B cell (primary cell): ENCODE measurements at regions not wholly inside any gene's neighbourhood (a gene's known extent, or its start where the extent isn't known, plus 50 kb on each side); places are given as distances from the start of the nearest gene placed in this dataset.

Source experiments
- ATAC-seq: fragments of 200-7000 bp; cut with Tn5 transposase; one replicate; pipeline ENCODE4 v1.10.0; 2021; ENCODE audit warnings: low read depth, mild to moderate bottlenecking, moderate number of reproducible peaks, moderate library complexity
- CTCF ChIA-PET: fragments of 350-600 bp; sonication (Branson Sonifier 250); formaldehyde crosslinking; loops from one replicate; lab custom pipeline; 2021; ENCODE audit warnings: antibody characterized with exemption, inconsistent platforms; lab: Charles Lee
- POLR2A ChIA-PET: fragments of 350-600 bp; sonication (Branson Sonifier 250); formaldehyde crosslinking; loops from one replicate; lab custom pipeline; 2021; ENCODE audit warnings: antibody characterized with exemption; lab: Charles Lee
- DNase-seq: peaks from one replicate; pipeline ENCODE4 v3.0.0; 2013
- H2AFZ ChIP-seq: 2 replicates; pipeline ENCODE4 v1.6.1; 2012; ENCODE audit warnings: mild to moderate bottlenecking, low read depth, low read length; ENCODE audit not compliant: insufficient read depth, poor library complexity, severe bottlenecking
- H3K27ac ChIP-seq, 2 donors: 1 replicate in 1 of 2; 2 replicates in 1 of 2; pipeline ENCODE4 v1.5.1; 2012 to 2013; ENCODE audit warnings: low read length in 2 of 2, mild to moderate bottlenecking in 2 of 2, moderate library complexity in 1 of 2
- H3K27me3 ChIP-seq, 4 experiments: fragments of 200-600 bp in 1 of 4; sonication (generic) in 1 of 4; replicated peaks in 1 of 4; 1 replicate in 2 of 4; 2 replicates in 2 of 4; pipeline versions ENCODE4 v1.6.1 to v1.7.0; 2013 to 2016; ENCODE audit warnings: low read length in 3 of 4, mild to moderate bottlenecking in 2 of 4, mixed read lengths in 1 of 4, moderate library complexity in 1 of 4; ENCODE audit not compliant: insufficient read depth in 4 of 4, control insufficient read depth in 3 of 4; ENCODE audit errors: control extremely low read depth in 1 of 4
- H3K36me3 ChIP-seq, 2 experiments: replicated peaks in 1 of 2; 1 replicate in 1 of 2; 2 replicates in 1 of 2; pipeline versions ENCODE4 v1.6.1 to v1.7.1; 2013; ENCODE audit warnings: low read length in 1 of 2; ENCODE audit not compliant: insufficient read depth in 2 of 2, control insufficient read depth in 1 of 2; ENCODE audit errors: control extremely low read depth in 1 of 2, extremely low read depth in 1 of 2
- H3K4me1 ChIP-seq, 2 donors: fragments of 200-600 bp in 1 of 2; sonication (generic) in 1 of 2; 1 replicate in 1 of 2; 2 replicates in 1 of 2; pipeline versions ENCODE4 v1.5.1 to v1.6.1; 2013 to 2017; ENCODE audit warnings: low read length in 2 of 2; ENCODE audit not compliant: control insufficient read depth in 2 of 2, insufficient read depth in 2 of 2
- H3K4me2 ChIP-seq: replicated peaks from 2 replicates; pipeline ENCODE3; 2012; ENCODE audit warnings: mild to moderate bottlenecking, low read depth, low read length; ENCODE audit not compliant: poor library complexity, severe bottlenecking
- H3K4me3 ChIP-seq, 5 experiments: fragments of 200-600 bp in 1 of 5; sonication (generic) in 1 of 5; 1 replicate in 3 of 5; 2 replicates in 2 of 5; pipeline versions ENCODE4 v1.5.1 to v1.7.0; 2011 to 2016; ENCODE audit warnings: low read length in 4 of 5, mild to moderate bottlenecking in 4 of 5, low read depth in 2 of 5, control low read depth in 1 of 5, moderate library complexity in 1 of 5; ENCODE audit not compliant: insufficient read depth in 1 of 5; ENCODE audit errors: control extremely low read depth in 1 of 5, extremely low read depth in 1 of 5
- H3K79me2 ChIP-seq: fragments of 200-600 bp; sonication (generic); one replicate; pipeline ENCODE4 v1.6.0; 2016; ENCODE audit warnings: low read length; ENCODE audit not compliant: control insufficient read depth, insufficient read depth
- H3K9ac ChIP-seq: fragments of 200-600 bp; sonication (generic); 2 replicates; pipeline ENCODE4 v1.6.1; 2017; ENCODE audit warnings: mild to moderate bottlenecking, low read length, moderate library complexity
- H3K9me3 ChIP-seq, 3 donors: one replicate each; pipeline versions ENCODE4 v1.6.1 to v1.7.1; 2013; ENCODE audit warnings: low read length in 2 of 3; ENCODE audit not compliant: control insufficient read depth in 2 of 3, insufficient read depth in 1 of 3; ENCODE audit errors: control extremely low read depth in 1 of 3
- H4K20me1 ChIP-seq: 2 replicates; pipeline ENCODE4 v1.6.0; 2012; ENCODE audit warnings: mild to moderate bottlenecking, low read length; ENCODE audit not compliant: insufficient read depth, control insufficient read depth, poor library complexity, severe bottlenecking
- H3K27ac Mint-ChIP-seq: one replicate; pipeline ENCODE4 v1.8.0; 2021; ENCODE audit warnings: mixed read lengths
- H3K27me3 Mint-ChIP-seq: one replicate; pipeline ENCODE4 v1.8.0; 2021; ENCODE audit warnings: mixed read lengths
- H3K4me1 Mint-ChIP-seq: one replicate; pipeline ENCODE4 v1.8.0; 2021; ENCODE audit warnings: mixed read lengths
- H3K4me3 Mint-ChIP-seq: one replicate; pipeline ENCODE4 v1.8.0; 2021; ENCODE audit warnings: mixed read lengths
- H3K9me3 Mint-ChIP-seq: one replicate; pipeline ENCODE4 v1.8.0; 2022; ENCODE audit warnings: mixed read lengths; ENCODE audit not compliant: insufficient read depth
- CTCF ChIP-seq: fragments of 200-600 bp; IDR thresholded peaks from one replicate; pipeline ENCODE4 v1.8.0; 2022; ENCODE audit warnings: antibody characterized with exemption, mild to moderate bottlenecking
- EZH2 ChIP-seq: IDR thresholded peaks from 2 replicates; pipeline ENCODE4 v1.6.1; 2012; ENCODE audit warnings: borderline replicate concordance, low read depth, mild to moderate bottlenecking, moderate library complexity, low read length; ENCODE audit not compliant: insufficient read depth, poor library complexity, severe bottlenecking
- WGBS: methylation state at CpG from one replicate; pipeline ENCODE4 v1.1.5; 2013; ENCODE audit warnings: missing lambda C conversion rate; ENCODE audit not compliant: insufficient coverage; 5-methylcytosine and 5-hydroxymethylcytosine counted together
- intact Hi-C: fragments of 100-400 bp; cut with micrococcal nuclease; formaldehyde crosslinking; loops from one replicate; pipeline ENCODE4 v1.10.0; 2022

DNA sequence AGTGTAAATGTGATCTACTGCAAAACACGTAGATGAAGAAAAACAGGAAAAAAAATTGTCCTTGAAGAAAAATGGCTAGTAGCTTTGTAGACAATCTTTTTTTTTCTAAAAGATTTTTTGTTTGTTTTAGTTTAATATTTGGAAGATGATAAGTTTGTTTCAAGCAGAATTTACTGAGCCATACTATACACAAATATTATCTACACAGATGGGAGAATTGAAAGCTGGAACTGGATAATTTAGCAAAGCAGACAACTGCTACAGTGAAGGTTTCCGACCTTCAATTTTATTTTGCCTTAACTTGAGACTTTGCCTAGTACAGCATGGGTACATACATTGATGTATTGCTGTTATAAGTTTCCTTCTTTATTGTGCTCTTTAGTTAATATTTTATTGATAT is 313.0 kb upstream of the PDGFD start:
- WGBS: no CpG with 5 or more reads among the region's 2 CpGs
- H3K27me3 Mint-ChIP-seq: no peaks in the 10 kb centered on the region
- ChIA-PET POLR2A (no interaction called here), CTCF (no interaction called here)
- no peaks in the 10 kb centered on the region for H3K9me3 ChIP-seq
- no peak overlapping the region for H3K27ac ChIP-seq
- no peak overlapping the region for H3K4me3 ChIP-seq
- no peaks in the 10 kb centered on the region for H4K20me1 ChIP-seq
- H3K9ac ChIP-seq: no peak overlapping the region
- TF ChIP-seq EZH2 (no peak), CTCF (no peak)
- H3K27ac Mint-ChIP-seq: no peak overlapping the region
- no peak overlapping the region for H3K4me2 ChIP-seq
- peaks cover under 1% of the 10 kb centered on the region for H3K9me3 Mint-ChIP-seq
- no peaks in the 10 kb centered on the region for H3K79me2 ChIP-seq
- intact Hi-C loops: no loop called here
- H3K4me1 Mint-ChIP-seq: no peaks in the 10 kb centered on the region
- DNase-seq (no peak), ATAC-seq (no peak)
- no peaks in the 10 kb centered on the region for H3K27me3 ChIP-seq
- no peak overlapping the region for H2AFZ ChIP-seq
- H3K36me3 ChIP-seq: no peaks in the 10 kb centered on the region
- no peak overlapping the region for H3K4me3 Mint-ChIP-seq
- H3K4me1 ChIP-seq: no peaks in the 10 kb centered on the region

DNA sequence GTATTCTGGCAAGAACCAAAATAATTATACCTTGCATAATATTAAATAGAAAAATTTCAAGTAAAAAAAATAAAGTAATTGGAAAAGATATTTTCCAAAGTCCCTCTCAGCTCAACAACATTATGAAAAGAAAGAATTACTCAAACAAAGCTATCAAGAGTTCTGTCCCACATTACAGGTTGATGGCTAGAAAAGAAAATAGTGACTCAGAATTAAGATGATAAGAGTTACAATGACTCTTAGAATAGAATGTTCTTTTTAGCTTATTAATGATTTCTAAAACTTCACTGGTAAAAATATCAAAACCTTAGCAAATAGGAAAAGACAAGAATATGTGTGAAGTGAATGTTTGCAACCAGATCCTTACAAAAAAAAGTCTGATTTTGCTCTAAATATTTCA is 312.5 kb upstream of the PDGFD start:
- Histone ChIP-seq H3K9ac (no peak overlapping the region), H3K36me3 (no peaks in the 10 kb centered on the region), H3K27ac (no peak overlapping the region), H3K79me2 (no peaks in the 10 kb centered on the region), H3K4me2 (no peak overlapping the region), H3K9me3 (no peaks in the 10 kb centered on the region), H2AFZ (no peak overlapping the region), H3K4me3 (no peak overlapping the region), H3K27me3 (no peaks in the 10 kb centered on the region), H3K4me1 (no peaks in the 10 kb centered on the region), H4K20me1 (no peaks in the 10 kb centered on the region)
- Mint-ChIP-seq H3K27me3 (no peaks in the 10 kb centered on the region), H3K27ac (no peak overlapping the region), H3K4me3 (no peak overlapping the region), H3K4me1 (no peaks in the 10 kb centered on the region), H3K9me3 (no peaks in the 10 kb centered on the region)
- CTCF ChIA-PET: no interaction called here
- DNase-seq (no peak), ATAC-seq (no peak)
- POLR2A ChIA-PET: no interaction called here
- TF ChIP-seq EZH2 (no peak), CTCF (no peak)
- intact Hi-C loops: no loop called here
